ENCODE measurements at regions not wholly inside any gene's neighbourhood (a gene's known extent, or its start where the extent isn't known, plus 50 kb on each side); places are given as distances from the start of the nearest gene placed in this dataset.
"Not testable (repeated sequence)": the region's sequence is repeated elsewhere in the genome, so short reads cannot be mapped to it uniquely, and the experiment has no call there.

GRCh38 chr10:53155674-53156073 lies 383.1 kb upstream of the MBL2 start:
- not testable (repeated sequence) for DNase-seq

DNA sequence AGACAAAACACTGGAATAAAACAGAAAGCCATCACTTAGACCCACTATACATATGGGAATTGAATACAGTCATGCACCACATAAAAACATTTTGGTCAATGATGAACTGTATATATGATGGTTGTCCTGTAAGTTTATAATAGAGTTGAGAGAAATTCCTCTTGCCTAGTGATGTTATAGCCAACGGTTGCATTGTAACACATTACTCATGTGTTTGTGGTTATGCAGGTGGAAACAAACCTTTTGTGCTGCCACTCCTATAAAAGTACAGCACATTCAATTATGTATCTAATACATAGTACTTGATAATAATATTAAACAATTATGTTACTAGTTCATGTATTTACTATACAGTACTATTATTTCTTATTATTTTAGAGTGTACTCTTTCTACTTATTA lies 381.2 kb upstream of the MBL2 start:
- DNase-seq = no peak

DNA sequence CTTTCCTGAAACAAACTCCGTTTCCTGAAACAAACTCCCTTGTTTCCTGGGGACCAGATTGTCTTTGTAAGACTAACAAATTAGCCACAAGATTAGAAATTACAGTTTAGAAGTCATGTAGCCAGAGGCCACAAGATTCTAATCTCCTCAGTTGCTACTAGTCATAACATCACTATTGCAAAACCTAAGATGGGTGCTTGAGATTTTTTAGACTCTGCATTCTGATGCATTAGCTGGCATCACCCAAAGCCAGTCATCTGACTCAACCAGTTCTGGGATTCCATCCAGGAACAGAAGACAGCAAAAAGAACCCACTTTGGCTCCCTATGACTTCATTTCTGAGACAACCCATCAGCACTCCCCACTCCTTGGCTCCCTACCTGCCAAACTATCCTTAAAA lies 367.9 kb upstream of the MBL2 start:
- no peak for DNase-seq

GRCh38 chr10:53135897-53136253 lies 363.3 kb upstream of the MBL2 start:
- no peak for DNase-seq

DNA sequence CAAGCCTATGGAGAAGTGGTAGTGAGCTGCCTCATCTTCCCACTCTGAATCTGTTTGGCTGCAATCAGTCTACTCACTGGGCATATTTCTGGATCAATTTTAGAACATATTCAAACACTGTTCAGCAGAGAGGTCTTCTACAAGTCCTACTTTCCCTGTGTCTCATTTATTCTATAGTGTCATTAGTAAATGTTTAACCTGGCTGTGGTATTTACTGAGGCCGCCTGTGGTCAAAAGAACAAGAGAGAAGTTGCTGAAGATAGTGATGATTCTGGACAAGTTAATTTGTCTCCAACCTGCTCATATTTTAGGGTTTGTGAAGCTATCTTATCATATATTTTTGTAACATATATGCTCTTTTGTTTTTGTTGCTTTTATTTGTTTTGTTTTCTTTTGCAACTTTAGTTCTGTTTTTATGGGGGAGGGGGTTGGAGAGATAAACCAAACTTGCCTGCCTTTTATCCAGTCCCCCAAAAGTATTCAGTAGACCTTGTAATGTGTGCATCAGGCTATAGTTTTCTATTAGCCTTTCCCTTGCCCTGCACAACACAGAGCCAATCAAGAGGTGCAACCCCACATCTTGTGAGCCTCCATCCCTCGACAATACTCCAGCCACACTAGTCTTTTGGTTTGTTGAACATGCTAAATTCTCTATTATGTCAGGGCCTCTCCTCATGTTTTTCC lies 362.8 kb upstream of the MBL2 start:
- DNase-seq = no peak

DNA sequence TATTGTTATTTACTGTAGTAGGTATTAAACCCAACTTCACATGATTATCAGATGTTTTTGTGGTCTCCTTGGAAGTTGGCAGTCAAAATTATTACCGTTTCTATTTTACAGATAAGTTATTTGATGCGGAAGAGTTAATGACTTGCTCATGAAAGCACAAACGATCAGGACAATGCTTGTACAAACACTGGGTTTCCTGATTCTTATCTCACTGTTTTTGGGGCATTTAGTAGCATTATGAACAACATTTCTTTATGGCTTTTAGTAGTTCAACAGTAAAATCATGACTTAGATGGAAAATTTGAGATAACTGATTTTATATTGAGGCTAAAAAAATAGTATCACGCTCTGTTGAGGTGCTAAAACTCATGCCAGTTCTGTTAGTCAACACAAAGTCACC lies 361.5 kb upstream of the MBL2 start:
- no peak for DNase-seq

DNA sequence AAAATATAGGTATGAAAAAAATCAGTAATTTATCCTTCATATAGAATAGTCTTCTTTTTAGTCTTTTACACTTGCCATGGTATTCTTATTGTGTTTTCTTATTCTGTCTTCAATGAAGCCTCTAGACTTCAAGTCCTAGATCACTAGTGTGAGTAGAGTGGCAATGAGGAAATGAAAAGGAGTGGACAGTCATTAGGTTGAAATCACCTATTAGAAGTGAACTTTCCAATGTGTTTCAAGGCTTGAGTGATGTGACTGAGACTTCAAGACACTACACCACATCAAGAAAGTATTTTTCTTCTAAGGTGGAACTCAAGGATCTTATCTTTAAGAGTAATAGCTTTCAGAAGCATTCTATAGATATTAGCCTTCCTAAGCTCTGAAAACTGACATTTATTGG lies 357.8 kb upstream of the MBL2 start:
- no peak for DNase-seq

DNA sequence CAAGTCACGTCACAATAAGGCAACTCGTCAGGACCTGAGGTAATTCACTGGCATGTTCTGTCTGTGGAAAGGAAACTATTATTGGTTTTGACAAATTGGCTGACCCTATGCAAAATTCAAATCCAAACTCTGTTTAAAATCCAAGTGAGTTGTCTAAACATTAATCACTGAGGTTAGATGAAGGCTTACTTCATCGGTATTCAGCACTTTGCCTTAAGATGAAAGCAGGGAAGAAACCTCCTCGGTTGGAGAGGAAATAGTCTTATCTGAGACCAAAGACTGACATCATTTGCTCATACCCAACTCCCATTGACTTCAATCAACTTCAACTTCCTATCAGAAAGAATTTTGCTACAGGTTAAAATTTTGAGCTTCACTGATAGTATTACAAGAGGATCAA lies 355.1 kb upstream of the MBL2 start:
- no peak for DNase-seq

DNA sequence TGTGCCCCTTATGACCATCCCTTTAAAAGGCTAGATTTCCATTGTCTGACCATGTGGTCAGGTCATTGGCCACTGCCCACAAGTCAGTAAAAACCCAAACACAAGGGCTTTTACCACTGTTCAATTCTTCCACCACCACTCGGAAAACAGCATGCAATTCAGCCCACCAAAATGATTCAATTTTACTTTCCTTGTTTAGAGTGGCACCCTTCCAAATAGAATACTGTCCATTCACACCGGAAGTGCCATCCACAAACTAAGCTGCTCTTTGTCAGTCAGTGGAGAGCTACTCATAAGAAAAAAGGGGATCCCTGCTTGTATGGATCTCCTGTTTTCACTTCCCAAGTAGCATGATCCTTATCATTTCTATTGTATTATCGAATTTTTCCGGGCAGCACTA lies 350.7 kb upstream of the MBL2 start:
- no peak for DNase-seq

- DNase-seq = no peak
Observed at GRCh38 chr10:53122281-53122680, 349.7 kb upstream of the MBL2 start.

DNA sequence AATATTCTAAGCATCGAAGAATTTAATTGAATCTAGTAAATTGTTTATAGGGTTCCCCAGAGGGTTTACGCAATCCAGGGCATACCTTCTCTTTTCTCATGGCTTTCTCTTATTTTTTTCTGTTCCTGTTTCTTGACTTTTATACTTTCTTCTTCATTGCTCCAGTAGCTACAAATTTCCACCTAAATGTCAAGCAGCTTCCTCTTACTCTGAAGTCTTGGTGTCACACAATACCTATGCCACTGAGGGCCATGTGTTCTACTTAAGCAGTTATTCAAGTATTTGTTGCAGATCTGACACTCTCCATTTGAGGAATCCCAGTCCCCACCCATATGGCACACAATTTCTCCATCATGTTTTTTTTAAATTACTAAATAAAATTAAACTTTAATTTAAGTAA lies 343.1 kb upstream of the MBL2 start:
- DNase-seq = no peak

DNA sequence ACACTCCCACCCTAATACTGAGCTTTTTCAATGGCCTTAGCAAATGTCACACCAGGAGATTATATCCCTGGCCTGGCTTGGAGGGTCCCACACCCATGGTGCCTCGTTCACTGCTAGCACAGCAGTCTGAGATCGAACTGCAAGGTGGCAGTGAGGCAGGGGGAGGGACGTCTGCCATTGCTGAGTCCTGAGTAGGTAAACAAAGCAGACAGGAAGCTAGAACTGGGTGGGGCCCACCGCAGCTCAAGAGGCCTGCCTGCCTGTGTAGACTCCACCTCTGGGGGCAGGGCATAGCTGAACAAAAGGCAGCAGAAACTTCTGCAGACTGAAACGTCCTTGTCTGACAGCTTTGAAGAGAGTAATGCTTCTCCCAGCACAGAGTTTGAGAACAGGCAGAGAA lies 338.9 kb upstream of the MBL2 start:
- DNase-seq = no peak

GRCh38 chr10:53109320-53109719 lies 336.7 kb upstream of the MBL2 start:
- DNase-seq = no peak

DNA sequence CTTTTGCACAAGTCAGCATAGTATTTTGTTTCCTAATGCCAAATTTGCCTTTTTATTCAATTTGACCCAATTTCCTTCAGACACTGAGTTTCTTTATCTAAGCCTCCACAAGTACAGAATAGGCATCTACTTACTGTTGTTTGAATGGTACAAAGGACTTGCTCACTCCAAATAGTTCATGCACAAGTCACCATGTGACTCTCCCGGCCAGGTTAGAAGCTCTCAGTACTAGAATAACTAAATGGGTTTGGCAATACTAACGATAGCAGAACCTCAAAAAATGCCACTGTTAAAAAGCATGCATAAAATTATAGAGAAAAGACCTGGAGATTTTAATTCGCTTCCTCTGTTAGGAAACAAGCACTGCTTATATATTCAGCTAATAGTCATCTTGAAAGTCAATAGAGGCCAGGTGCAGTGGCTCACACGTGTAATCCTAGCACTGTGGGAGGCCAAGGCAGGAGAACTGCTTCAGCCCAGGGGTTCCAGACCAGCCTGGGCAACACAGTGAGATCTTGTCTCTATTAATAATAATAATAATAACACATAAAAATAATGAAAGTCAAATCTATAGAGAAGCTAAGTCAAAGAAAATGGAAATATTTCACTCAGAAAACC lies 335.8 kb upstream of the MBL2 start:
- DNase-seq = no peak

DNA sequence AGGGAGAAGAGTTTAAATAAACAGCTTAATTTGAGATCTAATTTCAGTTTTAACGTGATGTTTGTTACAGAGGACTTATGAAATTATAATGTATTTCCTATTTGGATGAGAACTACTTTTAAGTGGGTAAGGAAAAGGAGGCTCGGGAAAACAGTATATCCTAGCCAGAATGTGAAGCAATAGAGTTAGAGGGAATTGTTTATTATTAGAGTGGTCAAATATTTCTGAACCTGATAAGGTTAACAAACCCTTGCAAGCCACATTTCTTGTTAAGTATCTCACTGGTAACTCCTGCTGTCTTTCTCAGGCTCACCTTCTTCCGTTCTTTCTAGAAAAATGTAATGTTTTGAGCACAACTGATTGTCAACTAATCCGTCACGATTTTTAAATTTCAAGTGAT lies 335.1 kb upstream of the MBL2 start:
- no peak for DNase-seq

DNA sequence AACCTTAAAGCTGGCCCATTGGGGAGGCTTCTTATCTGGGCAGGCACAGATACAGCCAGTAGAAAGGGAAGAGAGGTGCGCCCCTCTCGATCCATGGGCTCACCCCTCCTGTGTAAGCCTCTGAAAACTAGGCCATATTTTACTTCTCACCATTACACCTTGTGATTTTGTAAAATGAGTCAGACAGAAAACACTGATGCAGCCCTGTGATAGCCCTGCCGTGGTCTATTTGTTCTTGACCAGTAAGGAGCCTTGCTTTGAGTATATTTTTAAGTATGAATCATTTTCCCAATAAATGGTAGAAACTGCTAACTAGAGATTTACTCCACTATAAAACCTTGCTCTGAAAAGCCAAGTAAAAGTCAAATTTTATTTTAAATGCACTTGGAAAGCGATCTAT lies 329.8 kb upstream of the MBL2 start:
- no peak for DNase-seq

GRCh38 chr10:53093878-53094277 lies 321.3 kb upstream of the MBL2 start:
- no peak for DNase-seq

GRCh38 chr10:53091574-53091973 lies 319.0 kb upstream of the MBL2 start:
- no peak for DNase-seq

DNA sequence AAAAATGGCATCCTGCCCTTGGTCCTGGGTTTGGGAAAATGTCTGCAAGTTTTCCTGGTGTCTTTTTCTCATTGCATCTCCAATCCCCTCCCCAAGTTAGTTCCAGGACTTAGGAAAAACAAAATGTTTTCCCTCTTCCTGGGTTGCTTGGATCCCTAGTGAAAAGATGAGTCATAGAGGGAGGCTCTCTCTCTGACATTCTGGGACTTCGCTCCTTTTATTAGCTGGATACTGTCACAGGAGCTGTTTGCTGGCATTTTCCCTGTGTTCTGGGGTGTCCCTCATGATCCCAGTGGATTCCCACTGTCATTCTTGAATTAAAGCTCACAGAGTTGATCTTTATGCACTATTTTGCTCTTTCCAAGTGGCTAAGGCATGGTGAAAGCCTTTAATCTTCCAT lies 316.4 kb upstream of the MBL2 start:
- DNase-seq = no peak

DNA sequence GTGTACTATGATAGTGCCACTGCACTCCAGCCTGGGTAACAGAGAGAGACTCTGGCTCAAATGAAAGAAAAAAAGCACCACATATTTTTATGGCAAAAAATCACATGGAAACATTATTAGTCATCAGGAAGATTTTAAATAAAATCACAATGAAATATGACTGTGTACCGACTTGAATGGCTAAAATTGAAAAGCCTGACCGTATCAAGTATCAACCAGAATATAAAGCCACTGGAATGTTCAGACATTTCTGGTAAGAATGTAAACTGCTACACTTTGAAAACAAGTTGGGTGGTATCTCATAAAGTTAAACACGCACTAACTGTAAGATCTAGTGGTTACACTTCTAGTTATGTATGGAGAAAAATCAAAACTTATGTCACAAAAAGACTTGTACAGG lies 306.7 kb upstream of the MBL2 start:
- no peak for DNase-seq

- DNase-seq = no peak
Observed at GRCh38 chr10:53076948-53077347, 304.4 kb upstream of the MBL2 start.

DNA sequence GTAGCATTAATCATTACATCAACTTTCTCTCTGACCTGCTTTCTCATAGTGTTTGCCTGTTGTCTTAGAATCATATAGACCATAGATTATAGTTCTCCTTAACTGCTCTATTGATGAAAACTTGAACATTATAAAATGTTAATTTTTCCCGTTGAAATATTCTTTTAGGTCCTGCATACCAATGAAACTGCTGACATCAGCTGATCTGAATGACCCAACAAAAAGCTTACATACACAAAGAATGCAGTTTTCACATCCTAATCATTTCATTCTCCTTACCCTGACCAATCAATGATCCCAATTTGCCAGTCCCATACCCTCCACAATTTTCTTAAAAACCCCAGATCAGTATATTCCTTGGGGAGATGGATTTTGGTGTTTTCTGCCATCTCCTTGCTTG lies 302.9 kb upstream of the MBL2 start:
- no peak for DNase-seq

GRCh38 chr10:53072144-53072543 lies 299.6 kb upstream of the MBL2 start:
- DNase-seq = no peak

GRCh38 chr10:53071505-53072125 lies 299.0 kb upstream of the MBL2 start:
- no peak for DNase-seq

GRCh38 chr10:53069013-53069412 lies 296.4 kb upstream of the MBL2 start:
- DNase-seq = no peak

Measured in NCI-H2029 treated with DMSO at 0.1 percent for 48 hours (cell line).